Tibial nerve (tissue), 4 donors: ENCODE measurements at regions not wholly inside any gene's neighbourhood (a gene's known extent, or its start where the extent isn't known, plus 50 kb on each side); places are given as distances from the start of the nearest gene placed in this dataset.

Source experiments
- DNase-seq, 2 donors: peaks; one replicate each; pipeline ENCODE4 v3.0.0-alpha.2; 2019; ENCODE audit warnings: low spot score in 2 of 2
- H3K27ac ChIP-seq, 4 donors: fragments of 200-600 bp; sonication (generic) in 3 of 4; one replicate each; pipeline ENCODE4 v1.5.1; 2017 to 2019; ENCODE audit warnings: mild to moderate bottlenecking in 1 of 4
- H3K27me3 ChIP-seq, 2 donors: fragments of 200-600 bp; sonication (generic) in 1 of 2; one replicate each; pipeline versions ENCODE4 v1.5.1 to v1.6.0; 2017 to 2019
- H3K36me3 ChIP-seq, 3 donors: fragments of 200-600 bp; sonication (generic); one replicate each; pipeline ENCODE4 v1.5.1; 2018 to 2019
- H3K4me1 ChIP-seq, 4 donors: fragments of 200-600 bp; sonication (generic) in 3 of 4; one replicate each; pipeline ENCODE4 v1.5.1; 2017 to 2019
- H3K4me3 ChIP-seq, 4 donors: fragments of 200-600 bp; sonication (generic) in 3 of 4; one replicate each; pipeline ENCODE4 v1.5.1; 2017 to 2019; ENCODE audit warnings: mild to moderate bottlenecking in 1 of 4, moderate library complexity in 1 of 4
- H3K9me3 ChIP-seq, 4 donors: fragments of 200-600 bp; sonication (generic) in 3 of 4; one replicate each; pipeline ENCODE4 v1.5.1; 2017 to 2019
- EP300 ChIP-seq, 2 donors: sonication (generic); formaldehyde crosslinking; IDR thresholded peaks; one replicate each; pipeline ENCODE4 v1.6.1; 2017; ENCODE audit warnings: antibody characterized with exemption in 2 of 2, mild to moderate bottlenecking in 1 of 2
- POLR2A ChIP-seq, 2 donors: fragments of 450-650 bp; IDR thresholded peaks; one replicate each; pipeline ENCODE4 v1.6.1; 2017; ENCODE audit warnings: antibody characterized with exemption in 2 of 2, mild to moderate bottlenecking in 2 of 2, moderate library complexity in 2 of 2
- WGBS, 2 donors: methylation state at CpG; one replicate each; pipeline ENCODE4 v1.1.5; 2018; 5-methylcytosine and 5-hydroxymethylcytosine counted together
- TF ChIP-seq, protein P1 (sequence below), 5 experiments: fragments of 200-600 bp in 3 of 5; fragments of 450-650 bp in 2 of 5; sonication (generic) in 3 of 5; IDR thresholded peaks; one replicate each; pipeline ENCODE4 v1.5.1; 2016 to 2019; ENCODE audit warnings: antibody characterized with exemption in 5 of 5, mild to moderate bottlenecking in 3 of 5, moderate library complexity in 2 of 5

GRCh38 chr5:32522429-32523143 is 62.8 kb upstream of the SUB1 start:
- H3K4me3 ChIP-seq: no peak overlapping the region
- no peaks in the 10 kb centered on the region for H3K36me3 ChIP-seq
- no peaks in the 10 kb centered on the region for H3K27me3 ChIP-seq
- peak; percentile 20 to 34 for DNase-seq
- peak overlapping the region in 1 of 4 donors; percentile 20 for H3K27ac ChIP-seq
- TF ChIP-seq, protein P1, sequence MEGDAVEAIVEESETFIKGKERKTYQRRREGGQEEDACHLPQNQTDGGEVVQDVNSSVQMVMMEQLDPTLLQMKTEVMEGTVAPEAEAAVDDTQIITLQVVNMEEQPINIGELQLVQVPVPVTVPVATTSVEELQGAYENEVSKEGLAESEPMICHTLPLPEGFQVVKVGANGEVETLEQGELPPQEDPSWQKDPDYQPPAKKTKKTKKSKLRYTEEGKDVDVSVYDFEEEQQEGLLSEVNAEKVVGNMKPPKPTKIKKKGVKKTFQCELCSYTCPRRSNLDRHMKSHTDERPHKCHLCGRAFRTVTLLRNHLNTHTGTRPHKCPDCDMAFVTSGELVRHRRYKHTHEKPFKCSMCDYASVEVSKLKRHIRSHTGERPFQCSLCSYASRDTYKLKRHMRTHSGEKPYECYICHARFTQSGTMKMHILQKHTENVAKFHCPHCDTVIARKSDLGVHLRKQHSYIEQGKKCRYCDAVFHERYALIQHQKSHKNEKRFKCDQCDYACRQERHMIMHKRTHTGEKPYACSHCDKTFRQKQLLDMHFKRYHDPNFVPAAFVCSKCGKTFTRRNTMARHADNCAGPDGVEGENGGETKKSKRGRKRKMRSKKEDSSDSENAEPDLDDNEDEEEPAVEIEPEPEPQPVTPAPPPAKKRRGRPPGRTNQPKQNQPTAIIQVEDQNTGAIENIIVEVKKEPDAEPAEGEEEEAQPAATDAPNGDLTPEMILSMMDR (IDR thresholded peaks at IDR 0.05): no peak
- TF ChIP-seq POLR2A (IDR thresholded peaks at IDR 0.05) (no peak), EP300 (IDR thresholded peaks at IDR 0.05) (no peak)
- no peaks in the 10 kb centered on the region for H3K9me3 ChIP-seq
- WGBS, 2 donors: 78 to 81% methylated on average over 28 of the region's 28 CpGs
- no peaks in the 10 kb centered on the region for H3K4me1 ChIP-seq

- no peak for DNase-seq
- 67 to 82% methylated on average over 5 of the region's 5 CpGs for WGBS, 2 donors
- H3K9me3 ChIP-seq: no peaks in the 10 kb centered on the region
- H3K4me1 ChIP-seq: no peaks in the 10 kb centered on the region
- no peak overlapping the region for H3K4me3 ChIP-seq
- no peaks in the 10 kb centered on the region for H3K36me3 ChIP-seq
- TF ChIP-seq EP300 (IDR thresholded peaks at IDR 0.05): no peak
- TF ChIP-seq, protein P1 (IDR thresholded peaks at IDR 0.05): no peak
- TF ChIP-seq POLR2A (IDR thresholded peaks at IDR 0.05): no peak
- H3K27ac ChIP-seq: no peak overlapping the region
- no peaks in the 10 kb centered on the region for H3K27me3 ChIP-seq
Observed at GRCh38 chr5:32521481-32521880, 63.9 kb upstream of the SUB1 start.

GRCh38 chr5:32520972-32521371 is 64.4 kb upstream of the SUB1 start:
- DNase-seq: no peak
- Histone ChIP-seq H3K27ac (no peak overlapping the region), H3K4me3 (no peak overlapping the region), H3K9me3 (no peaks in the 10 kb centered on the region), H3K27me3 (no peaks in the 10 kb centered on the region), H3K4me1 (no peaks in the 10 kb centered on the region), H3K36me3 (no peaks in the 10 kb centered on the region)
- no peak for TF ChIP-seq EP300 (IDR thresholded peaks at IDR 0.05)
- TF ChIP-seq, protein P1 (IDR thresholded peaks at IDR 0.05): no peak
- no peak for TF ChIP-seq POLR2A (IDR thresholded peaks at IDR 0.05)
- 73 to 80% methylated on average over 4 of the region's 4 CpGs for WGBS, 2 donors

- Histone ChIP-seq H3K4me3 (no peak overlapping the region), H3K27me3 (no peaks in the 10 kb centered on the region), H3K36me3 (no peaks in the 10 kb centered on the region), H3K27ac (no peak overlapping the region), H3K4me1 (no peaks in the 10 kb centered on the region), H3K9me3 (no peaks in the 10 kb centered on the region)
- no peak for TF ChIP-seq POLR2A (IDR thresholded peaks at IDR 0.05)
- TF ChIP-seq, protein P1 (IDR thresholded peaks at IDR 0.05): no peak
- no peak for TF ChIP-seq EP300 (IDR thresholded peaks at IDR 0.05)
- no peak for DNase-seq
- WGBS, 2 donors: 25% methylated on average over 5 of the region's 5 CpGs
Observed at GRCh38 chr5:32520356-32520755, 65.0 kb upstream of the SUB1 start.

GRCh38 chr5:32519508-32519907 is 65.8 kb upstream of the SUB1 start:
- 88 to 89% methylated on average over 3 of the region's 3 CpGs for WGBS, 2 donors
- no peak for DNase-seq
- H3K27me3 ChIP-seq: no peaks in the 10 kb centered on the region

More at GRCh38 chr5:32519508-32519907, 65.8 kb upstream of the SUB1 start:
- no peaks in the 10 kb centered on the region for H3K36me3 ChIP-seq
- no peaks in the 10 kb centered on the region for H3K4me1 ChIP-seq
- no peak for TF ChIP-seq EP300 (IDR thresholded peaks at IDR 0.05)
- TF ChIP-seq, protein P1 (IDR thresholded peaks at IDR 0.05): no peak
- no peak for TF ChIP-seq POLR2A (IDR thresholded peaks at IDR 0.05)
- no peak overlapping the region for H3K4me3 ChIP-seq
- H3K9me3 ChIP-seq: no peaks in the 10 kb centered on the region
- H3K27ac ChIP-seq: no peak overlapping the region
